CD4-positive, alpha-beta T cell treated with Interleukin-6 at 100 ng/mL for 8 hours (primary cell): ENCODE measurements at regions not wholly inside any gene's neighbourhood (a gene's known extent, or its start where the extent isn't known, plus 50 kb on each side); places are given as distances from the start of the nearest gene placed in this dataset.
"Not testable (repeated sequence)": the region's sequence is repeated elsewhere in the genome, so short reads cannot be mapped to it uniquely, and the experiment has no call there.

Source experiments
- DNase-seq: peaks from one replicate; pipeline ENCODE4 v3.0.0-alpha.2; 2020; ENCODE audit warnings: mixed read lengths, low spot score

DNA sequence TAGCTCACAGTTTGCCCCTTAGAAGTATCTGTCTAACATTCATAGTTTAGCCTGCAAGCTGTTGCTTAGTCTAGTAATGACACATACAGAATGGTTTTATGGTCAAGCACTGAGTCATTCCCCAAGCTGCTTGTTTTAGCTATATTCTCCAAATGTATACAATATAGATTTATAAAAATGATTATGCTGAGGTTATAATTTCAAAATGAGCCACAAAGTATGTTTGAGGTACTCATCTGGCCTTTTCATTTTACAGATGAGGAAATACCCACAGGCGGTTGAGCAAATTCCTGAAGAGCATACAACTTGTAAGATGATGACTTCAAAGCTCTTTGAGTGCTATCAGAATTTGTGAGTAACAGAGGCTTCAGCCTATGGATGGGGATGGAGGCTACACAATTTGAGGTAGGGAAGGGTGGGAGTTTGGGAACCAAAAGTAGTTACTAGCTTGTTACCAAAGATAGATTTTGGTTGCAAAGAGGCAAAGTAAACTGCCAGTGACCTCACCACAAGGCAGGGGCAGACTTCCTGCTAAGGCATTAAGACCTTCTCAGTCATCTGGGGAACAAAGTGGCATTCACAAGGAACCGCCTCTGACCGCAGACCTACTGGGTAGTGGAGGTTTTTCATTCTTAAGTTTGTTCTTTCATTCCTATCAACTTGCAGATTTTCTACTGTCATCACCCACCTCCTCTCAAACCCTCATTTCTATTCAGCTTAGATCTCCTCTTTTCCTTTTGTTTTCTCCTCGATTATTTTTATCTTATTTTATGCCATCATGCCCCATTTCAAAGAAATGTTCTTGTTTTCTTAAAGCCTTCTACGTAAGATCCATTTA, 257.2 kb upstream of the NECTIN3 start:
- no peak for DNase-seq

DNA sequence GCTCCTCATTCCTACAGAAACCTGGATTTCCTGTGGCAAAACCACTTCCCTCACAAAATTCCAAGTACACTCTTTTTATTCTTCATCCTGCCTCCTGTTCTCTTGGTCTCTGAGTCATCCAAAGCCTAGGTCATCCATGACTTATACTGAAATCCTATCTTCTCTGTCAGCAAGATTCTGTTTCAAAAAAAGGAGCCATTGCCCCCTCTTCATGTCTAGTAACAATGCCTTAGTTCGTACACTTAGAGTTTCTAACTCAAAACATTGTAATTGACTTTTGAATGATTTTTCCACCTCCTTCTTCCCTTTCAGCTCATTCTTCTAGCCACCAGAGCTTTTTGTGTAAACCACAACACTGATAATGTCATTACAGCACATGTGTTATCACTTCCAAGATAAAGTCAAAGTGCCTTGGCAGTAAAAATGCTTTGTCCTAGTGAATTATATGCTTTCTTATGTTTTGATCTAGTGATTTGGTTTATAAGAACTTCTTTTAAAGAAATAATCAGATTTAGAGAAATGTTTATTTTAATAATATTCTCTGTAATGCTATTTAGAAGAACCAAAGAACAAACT, 256.5 kb upstream of the NECTIN3 start:
- DNase-seq = no peak

DNA sequence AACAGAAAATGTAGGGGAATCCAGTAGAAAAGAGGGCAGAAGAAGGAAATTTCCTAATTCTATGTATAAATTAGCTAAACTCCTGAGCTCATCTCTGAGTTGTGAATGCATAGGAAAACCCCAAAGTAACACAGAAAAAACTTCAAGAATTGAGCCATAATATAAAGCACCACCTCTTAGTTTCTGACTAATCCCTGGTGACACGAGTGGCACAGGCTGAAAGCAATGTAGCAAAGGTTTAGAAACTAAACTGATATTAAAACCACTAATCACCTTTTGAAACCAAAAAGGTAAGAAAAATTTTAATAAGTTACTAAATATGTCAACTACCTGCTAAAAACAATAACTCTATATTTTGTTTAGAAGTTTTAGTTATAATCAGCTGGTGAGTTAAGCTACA, 255.6 kb upstream of the NECTIN3 start:
- DNase-seq = no peak

DNA sequence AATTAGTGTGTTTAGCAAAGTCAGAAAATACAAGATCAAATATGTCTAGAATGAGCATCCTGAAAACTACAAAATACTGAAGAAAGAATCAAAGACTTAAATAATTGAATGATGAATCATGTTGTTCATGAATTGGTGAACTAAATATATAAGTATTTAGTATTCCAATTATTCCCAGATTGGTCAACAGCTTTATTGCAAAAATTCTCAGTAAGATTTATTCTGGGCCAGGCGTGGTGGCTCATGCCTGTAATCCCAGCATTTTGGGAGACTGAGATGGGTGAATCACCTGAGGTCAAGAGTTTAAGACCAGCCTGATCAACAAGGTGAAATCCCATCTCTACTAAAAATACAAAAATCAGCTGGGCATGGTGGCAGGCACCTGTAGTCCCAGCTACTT, 250.0 kb upstream of the NECTIN3 start:
- no peak for DNase-seq

DNA sequence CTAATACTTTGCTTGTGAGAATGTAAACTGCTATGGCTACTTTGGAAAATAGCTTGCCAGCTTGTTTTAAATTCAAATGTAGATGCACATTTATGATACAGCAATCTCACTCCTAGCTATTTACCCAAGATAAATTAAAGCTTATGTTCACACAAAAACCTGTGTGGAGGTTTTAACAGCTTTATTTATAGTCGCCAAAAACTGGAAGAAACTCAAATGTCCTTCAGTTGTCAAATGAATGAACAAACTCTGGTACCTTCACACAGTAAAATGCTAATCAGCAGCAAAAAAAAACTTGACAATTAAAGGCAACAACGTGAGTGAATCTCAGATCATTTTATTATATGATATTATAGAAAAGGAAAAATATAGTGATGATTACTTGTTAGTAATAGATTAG, 248.6 kb upstream of the NECTIN3 start:
- DNase-seq = no peak

DNA sequence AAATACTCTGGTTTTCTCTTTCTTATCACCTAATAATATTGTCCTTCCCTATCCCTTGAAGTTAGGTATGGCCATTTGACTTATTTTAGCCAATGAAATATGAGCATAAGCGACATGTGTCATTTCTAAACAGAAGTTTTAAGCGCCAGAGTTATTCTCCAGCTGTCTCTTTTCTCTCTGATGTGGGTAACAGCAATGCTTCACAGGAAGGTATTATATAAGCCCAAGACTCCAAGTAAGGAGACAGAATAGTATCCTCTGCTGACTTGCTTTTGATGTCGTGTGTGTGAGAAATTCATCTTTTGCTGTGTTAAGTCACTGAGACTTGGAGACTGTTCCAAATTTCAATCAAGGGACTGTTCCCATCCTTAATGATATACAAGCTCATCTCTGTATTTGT, 224.6 kb upstream of the NECTIN3 start:
- no peak for DNase-seq

DNA sequence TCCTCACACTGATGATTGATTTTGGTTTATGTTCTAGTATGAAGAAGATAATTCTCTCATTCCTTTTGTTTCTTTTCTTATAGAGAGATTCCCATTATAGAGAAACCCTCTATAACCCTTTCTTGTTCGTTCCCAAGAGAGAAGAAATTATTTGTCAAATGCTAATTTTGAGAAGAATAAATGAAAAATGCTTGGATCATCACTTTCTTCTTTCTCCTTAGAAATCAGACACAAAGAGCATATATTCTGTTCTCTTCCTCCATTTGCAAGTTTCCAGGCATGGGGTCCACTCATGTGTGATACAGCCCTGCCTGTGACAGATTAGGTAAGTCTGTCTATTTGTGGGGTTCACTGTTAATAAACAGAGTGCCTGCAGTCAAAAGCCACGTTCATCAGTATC, 222.6 kb upstream of the NECTIN3 start:
- no peak for DNase-seq

DNA sequence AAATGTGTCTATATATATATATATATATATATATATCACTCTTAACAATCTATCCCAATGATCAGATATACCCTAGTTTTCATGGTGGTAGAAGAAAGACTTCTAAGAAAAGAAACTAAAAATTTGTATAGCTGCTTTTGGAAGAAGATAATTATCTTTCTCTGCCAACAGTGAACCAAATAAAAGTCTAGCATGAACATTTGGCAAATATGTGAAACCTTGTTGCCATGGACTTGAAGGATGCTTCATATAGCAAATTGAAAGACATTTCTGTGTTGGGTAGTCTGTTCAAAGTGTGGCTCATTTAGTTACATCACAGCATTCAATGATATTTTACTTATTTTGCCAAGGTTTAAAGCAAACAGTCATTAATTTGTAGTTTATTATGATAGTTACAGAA, 219.9 kb upstream of the NECTIN3 start:
- DNase-seq = no peak

DNA sequence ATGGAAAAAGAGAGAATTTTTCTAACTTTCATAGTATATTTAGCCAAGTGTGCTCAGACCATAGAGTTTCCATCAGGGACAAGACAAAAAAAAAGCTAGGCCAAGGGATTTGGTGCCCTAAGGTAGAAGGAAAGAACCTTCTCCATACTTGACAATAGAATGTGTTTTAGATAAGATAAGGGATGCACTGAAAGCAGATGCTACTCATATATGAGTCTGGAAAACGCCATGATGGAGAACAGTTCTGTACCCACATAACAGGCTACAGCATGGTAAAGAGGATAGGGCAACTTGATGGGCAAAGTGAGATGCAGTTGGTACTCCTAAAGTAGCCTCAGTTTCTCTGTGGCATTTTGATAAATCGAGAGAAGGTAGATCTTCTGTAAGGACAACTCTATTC, 216.4 kb upstream of the NECTIN3 start:
- no peak for DNase-seq

DNA sequence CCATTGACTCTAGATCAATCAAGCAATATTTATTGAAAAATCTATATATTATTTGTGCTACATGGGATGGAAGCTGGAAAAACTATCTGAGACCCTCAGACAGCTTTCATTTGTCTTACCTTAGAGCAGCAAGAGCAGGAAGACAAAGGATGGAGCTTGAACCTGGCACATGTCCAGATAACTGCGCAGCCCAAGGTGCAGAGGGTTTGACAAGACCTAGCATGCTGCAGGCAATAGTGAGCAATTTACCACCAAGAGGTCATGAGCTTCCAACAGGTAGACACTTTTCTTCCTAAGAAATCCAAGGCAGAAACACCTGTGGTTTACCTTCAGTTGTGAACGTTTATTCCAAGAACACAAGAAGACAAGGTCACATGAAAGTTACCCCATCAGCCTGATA, 214.7 kb upstream of the NECTIN3 start:
- no peak for DNase-seq

DNA sequence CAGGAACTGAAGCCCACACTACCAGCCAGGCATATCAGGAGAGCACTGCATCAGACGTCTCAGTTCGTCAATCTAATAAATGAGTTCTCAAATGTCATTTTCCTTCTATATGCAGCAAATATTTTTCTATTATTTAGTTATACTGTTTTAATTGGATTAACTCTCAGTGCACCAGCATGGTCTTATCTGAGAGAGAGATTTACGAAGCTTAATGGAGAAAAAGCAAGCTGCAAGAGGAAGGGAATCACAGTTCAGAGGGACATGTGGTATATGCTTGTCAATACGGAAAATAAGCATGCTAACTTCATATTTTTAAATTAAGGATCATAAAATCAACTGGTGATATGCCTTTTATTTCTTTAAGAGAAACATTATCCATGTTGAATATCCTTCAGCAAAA, 213.1 kb upstream of the NECTIN3 start:
- DNase-seq = no peak

DNA sequence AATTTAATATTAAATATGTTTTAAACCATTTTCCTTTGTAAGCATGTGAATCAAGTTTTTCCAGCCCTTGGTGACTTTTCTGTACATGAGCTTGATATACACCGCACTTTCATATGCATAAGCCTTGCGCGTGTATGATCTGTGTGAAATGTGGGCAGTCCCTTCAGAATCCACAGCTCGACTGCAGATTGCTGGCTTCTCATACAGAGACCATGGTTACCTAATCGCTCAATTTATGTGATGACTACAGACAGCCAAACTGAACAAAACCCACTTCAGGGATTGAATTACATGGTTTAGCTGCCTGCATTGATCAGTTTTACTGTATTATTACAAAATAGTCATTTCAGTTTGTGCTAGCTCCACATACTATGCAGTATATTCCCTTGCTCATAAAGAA, 212.3 kb upstream of the NECTIN3 start:
- no peak for DNase-seq

DNA sequence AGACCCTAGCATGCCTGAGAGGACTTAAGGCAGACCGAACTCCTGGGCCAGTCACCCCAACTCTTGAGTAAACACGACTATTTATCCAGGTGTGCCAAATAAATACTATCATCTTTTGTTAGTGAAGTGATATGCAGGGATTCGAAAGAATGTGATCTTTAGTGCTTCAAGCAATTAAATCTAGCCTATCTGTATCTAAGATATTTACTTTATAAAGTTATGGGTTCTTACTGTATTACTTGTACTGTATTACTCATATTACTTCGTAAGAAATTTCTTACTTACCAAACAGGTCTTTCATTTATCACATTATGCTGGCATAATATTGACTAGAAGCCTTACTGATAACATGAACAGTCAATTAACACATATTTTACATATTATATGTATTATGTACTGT, 211.6 kb upstream of the NECTIN3 start:
- DNase-seq = no peak

DNA sequence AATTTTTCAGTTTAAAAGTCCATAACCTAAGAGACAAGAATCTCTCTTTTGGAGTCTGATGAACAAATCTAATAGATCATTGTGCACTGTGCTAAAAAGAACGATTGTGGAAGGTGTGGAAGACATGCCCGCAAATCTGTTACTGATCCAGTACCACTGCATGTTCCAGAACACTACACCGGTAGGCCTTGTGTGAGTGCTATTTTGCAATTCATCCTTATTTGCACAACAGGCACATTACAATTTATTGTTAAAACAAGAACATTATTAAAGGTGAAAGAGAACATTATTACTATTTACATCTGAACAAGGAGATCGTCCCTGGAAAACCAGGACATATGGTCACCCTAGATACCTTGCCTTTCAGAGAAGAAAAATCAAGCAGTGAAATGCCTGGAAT, 205.7 kb upstream of the NECTIN3 start:
- DNase-seq = no peak

DNA sequence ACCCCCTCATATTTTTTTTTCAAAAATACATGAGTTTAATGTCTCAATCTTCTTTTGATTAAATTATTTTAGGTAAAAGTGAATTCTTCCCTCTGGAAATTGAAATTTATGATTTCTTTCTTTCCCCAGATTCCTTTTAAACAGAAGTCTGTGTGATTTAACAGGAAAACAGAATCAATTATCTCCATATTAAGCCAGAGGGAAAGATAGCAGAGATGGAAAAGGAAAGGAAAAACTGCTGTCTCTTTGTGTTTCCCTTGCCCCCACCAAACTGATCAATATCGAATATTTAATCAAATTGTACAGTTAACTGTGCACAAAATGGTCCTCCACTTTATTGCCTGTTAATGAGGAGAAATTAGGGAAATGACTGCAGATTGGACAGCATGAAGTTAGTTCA, 203.5 kb upstream of the NECTIN3 start:
- no peak for DNase-seq

DNA sequence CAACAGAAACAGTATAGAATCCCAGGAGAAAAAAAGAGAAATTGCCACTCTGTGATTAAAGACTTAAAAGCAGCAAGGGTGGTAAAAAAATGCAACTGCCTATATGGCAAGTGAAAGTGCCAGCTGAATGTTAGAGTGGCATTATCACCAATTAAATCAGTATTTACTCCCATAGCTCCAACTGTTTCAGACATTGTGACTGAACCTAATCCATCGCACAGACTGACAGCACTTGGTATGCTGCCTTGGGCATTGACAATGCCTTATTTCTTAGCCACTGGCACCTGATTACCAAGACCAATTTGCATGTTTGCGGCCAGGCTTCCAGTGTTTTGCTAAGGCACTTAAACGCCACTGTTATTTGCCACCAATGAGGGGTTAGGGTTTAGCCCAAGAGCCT, 201.9 kb upstream of the NECTIN3 start:
- no peak for DNase-seq

DNA sequence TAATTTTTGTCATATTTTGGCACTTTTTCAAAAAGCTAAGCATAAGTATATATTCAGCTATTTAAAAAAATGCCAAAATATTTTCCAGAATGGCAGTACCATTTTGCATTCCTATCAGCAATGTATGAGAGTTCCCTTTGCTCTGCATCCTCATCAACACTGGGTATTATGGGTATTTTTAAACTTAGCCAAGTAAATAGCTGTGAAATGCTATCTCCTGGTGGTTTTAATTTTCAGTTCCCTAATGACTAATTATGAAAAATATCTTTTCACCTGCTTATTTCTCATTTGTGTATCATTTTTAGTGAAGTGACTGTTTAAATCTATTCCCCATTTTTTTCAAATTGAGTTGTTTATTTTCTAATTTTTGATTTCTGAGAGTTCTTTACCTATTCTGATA, 199.7 kb upstream of the NECTIN3 start:
- DNase-seq = no peak

DNA sequence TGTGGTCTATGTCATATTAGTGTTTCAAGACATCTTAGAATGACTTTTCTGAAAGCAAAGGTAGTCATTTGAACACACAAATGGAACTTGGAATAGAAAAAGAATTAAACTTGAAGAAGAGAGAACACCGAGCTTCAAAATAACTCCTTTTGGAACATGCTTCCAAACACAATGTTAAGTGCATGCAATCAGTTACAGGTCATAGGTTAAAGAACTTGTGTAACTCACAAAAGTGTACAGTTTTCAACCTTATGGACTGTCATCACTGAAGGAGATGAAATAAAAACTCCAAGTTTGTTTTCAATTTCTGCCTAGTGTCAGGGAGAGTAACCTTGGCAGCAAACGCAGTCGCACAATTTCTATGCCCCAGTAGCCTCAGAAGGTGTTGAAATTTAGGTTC, 192.9 kb upstream of the NECTIN3 start:
- no peak for DNase-seq

DNA sequence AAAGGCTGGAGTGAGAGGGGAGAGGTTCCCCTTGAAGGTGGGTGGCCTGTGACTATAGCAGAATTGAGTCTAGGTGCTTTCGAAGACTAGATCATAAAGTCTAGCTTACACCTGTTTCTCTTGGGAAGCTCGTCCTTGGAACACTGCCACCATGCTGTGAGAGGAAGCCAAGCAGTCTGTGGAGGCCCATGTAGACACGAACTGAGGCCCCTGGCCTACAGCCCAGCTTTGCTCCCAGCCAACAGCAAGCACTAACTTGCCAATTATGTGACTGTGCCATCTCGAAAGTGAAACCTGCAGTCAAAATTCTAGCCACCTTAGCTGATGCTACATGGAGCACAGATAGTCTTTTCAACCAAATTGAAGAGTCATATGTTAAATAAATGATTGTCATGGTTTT, 190.5 kb upstream of the NECTIN3 start:
- no peak for DNase-seq

DNA sequence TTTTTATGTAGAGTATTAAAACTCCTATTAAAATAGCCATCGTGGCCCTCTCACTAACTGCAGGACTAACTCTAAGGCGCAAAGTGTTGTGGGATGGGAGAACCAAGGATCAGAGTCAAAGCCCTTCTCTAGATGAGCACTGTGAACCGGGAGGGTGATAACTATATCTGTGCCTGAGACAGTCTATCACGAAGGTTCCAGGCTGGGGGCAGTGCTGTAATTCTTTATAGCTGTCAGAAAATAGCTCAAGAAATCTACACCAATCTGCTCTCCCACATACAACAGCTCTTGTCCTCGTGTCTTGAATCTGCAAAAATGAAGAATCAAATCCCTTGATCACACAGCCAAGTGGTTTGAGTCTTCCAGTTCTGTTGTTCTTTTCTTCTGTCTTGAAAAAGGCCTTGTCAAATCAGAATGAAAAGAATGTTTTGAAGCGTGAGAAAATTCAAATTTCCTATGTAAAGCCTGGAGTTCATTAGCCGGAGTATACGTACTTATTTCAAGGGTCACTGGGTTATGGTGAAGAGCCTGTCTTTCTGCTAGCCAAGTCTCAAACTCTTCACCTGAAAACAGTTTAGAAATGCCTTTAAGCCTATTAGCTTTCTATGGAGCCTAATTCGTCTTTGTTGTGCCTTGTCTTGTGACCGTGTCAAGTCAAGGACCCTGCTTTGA, 185.3 kb upstream of the NECTIN3 start:
- DNase-seq = no peak

DNA sequence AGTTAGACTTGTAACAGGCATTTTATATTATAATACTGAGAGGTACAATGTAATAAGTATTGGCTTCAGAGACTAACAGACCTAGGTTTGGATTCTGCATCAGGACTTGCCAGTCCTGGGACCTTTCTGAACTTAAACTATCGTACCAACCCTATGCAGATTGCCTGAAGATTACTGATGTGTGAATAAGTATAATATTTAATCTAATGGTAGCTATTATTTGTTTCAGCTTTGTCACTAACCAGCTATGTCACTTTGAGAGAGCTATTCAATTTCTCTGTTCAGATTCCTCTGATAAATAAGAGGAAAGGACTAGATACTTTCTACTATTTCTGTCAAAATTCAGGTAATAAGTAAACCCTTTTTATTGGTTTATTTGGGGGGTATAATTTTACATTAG, 184.4 kb upstream of the NECTIN3 start:
- DNase-seq = no peak

DNA sequence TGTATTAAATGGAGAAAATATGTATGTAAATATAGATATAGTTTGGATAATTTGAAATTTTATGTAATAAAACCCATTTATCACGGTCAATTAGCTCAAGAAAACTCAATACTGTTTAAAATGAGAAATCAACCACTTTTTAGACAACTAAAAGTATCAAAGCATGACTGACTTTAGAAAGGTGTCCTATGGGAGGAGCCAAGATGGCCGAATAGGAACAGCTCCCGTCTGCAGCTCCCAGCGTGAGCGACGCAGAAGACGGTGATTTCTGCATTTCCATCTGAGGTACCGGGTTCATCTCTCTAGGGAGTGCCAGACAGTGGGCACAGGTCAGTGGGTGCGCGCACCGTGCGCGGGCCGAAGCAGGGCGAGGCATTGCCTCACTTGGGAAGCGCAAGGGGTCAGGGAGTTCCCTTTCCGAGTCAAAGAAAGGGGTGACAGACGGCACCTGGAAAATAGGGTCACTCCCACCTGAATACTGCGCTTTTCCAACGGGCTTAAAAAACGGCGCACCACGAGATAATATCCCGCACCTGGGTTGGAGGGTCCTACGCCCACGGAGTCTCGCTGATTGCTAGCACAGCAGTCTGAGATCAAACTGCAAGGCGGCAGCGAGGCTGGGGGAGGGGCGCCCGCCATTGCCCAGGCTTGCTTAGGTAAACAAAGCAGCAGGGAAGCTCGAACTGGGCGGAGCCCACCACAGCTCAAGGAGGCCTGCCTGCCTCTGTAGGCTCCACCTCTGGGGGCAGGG, 182.8 kb upstream of the NECTIN3 start:
- not testable (repeated sequence) for DNase-seq

DNA sequence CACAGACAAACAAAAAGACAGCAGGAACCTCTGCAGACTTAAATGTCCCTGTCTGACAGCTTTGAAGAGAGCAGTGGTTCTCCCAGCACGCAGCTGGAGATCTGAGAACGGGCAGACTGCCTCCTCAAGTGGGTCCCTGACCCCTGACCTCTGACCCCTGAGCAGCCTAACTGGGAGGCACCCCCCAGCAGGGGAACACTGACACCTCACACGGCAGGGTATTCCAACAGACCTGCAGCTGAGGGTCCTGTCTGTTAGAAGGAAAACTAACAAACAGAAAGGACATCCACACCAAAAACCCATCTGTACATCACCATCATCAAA, 182.3 kb upstream of the NECTIN3 start:
- DNase-seq = not testable (repeated sequence)
